HepG2 (cell line): ENCODE measurements at regions not wholly inside any gene's neighbourhood (a gene's known extent, or its start where the extent isn't known, plus 50 kb on each side); places are given as distances from the start of the nearest gene placed in this dataset.

Experiments used
- ATAC-seq: fragments of 200-7000 bp; cut with Tn5 transposase; 3 replicates; pipeline ENCODE4 v1.9.1; 2020; ENCODE audit warnings: mild to moderate bottlenecking, moderate library complexity
- BruUV-seq: library from RNA; stranded (reverse); fragments of 400-500 nt; replicated peaks from 2 replicates; lab custom pipeline; 2021; lab: Mats Ljungman, UMichigan
- CTCF ChIA-PET: fragments of 300-600 bp; formaldehyde crosslinking; extraction: SDS; loops from one replicate; lab custom pipeline; 2021; ENCODE audit warnings: low total read pairs, inconsistent platforms, low intra/inter-chr PET ratio; lab: Yijun Ruan, JAX
- POLR2A ChIA-PET: fragments of 350-600 bp; sonication (Branson Sonifier 250); formaldehyde crosslinking; loops from one replicate; lab custom pipeline; 2020; ENCODE audit warnings: antibody characterized with exemption, inconsistent platforms; lab: Yijun Ruan, JAX
- DNase-seq: peaks from one replicate; pipeline ENCODE4 v3.0.0-alpha.2; 2015; ENCODE audit warnings: low spot score
- FAIRE-seq: peaks from 3 replicates; lab custom pipeline; 2011; peaks lifted over from hg19 to GRCh38; lab: Jason Lieb, UNC
- H2AFZ ChIP-seq: one replicate; pipeline ENCODE4 v1.6.1; 2011; ENCODE audit warnings: low read length, inconsistent platforms
- H3K27ac ChIP-seq: fragments of 300-600 bp; 3 replicates; pipeline ENCODE4 v1.8.0; 2011; ENCODE audit warnings: mixed run types, mild to moderate bottlenecking, mixed read lengths, low read length, inconsistent platforms; ENCODE audit not compliant: insufficient read depth; ENCODE audit errors: extremely low read length
- H3K27me3 ChIP-seq, 2 experiments: fragments of 200-600 bp in 1 of 2; 2 replicates in 1 of 2; 3 replicates in 1 of 2; pipeline versions ENCODE4 v1.6.0 to v1.8.0; 2011; ENCODE audit warnings: low read length in 2 of 2, mild to moderate bottlenecking in 2 of 2, moderate library complexity in 2 of 2, inconsistent platforms in 1 of 2; ENCODE audit not compliant: insufficient read depth in 2 of 2, control insufficient read depth in 1 of 2
- H3K36me3 ChIP-seq, 2 experiments: fragments of 200-600 bp in 1 of 2; replicated peaks in 1 of 2; 2 replicates in 1 of 2; 3 replicates in 1 of 2; pipeline versions ENCODE4 v1.5.1 to v1.8.0; 2011; ENCODE audit warnings: low read length in 2 of 2, inconsistent platforms in 1 of 2; ENCODE audit not compliant: insufficient read depth in 2 of 2, control insufficient read depth in 1 of 2
- H3K4me1 ChIP-seq: 2 replicates; pipeline ENCODE4 v1.5.1; 2012; ENCODE audit warnings: low read length, inconsistent platforms; ENCODE audit not compliant: insufficient read depth
- H3K4me2 ChIP-seq: 2 replicates; pipeline ENCODE4 v1.6.0; 2011; ENCODE audit warnings: low read depth, low read length, inconsistent platforms
- H3K4me3 ChIP-seq, 3 experiments: fragments of 200-600 bp in 1 of 3; sonication (generic), shearing (Covaris generic) in 1 of 3; replicated peaks in 1 of 3; 2 replicates each; pipeline ENCODE4 v1.5.1; 2011 to 2016; ENCODE audit warnings: low read length in 3 of 3, inconsistent platforms in 2 of 3, low read depth in 2 of 3, mild to moderate bottlenecking in 2 of 3, control low read depth in 1 of 3, mixed read lengths in 1 of 3; ENCODE audit not compliant: insufficient read depth in 1 of 3
- H3K79me2 ChIP-seq: one replicate; pipeline ENCODE4 v1.6.1; 2011; ENCODE audit warnings: low read length, inconsistent platforms; ENCODE audit not compliant: insufficient read depth
- H3K9ac ChIP-seq: 2 replicates; pipeline ENCODE4 v1.6.0; 2011; ENCODE audit warnings: mild to moderate bottlenecking, low read depth, low read length, inconsistent platforms; ENCODE audit not compliant: insufficient read depth
- H3K9me3 ChIP-seq: 2 replicates; pipeline ENCODE4 v1.5.1; 2012; ENCODE audit warnings: mild to moderate bottlenecking, low read length
- H4K20me1 ChIP-seq: 2 replicates; pipeline ENCODE4 v1.6.0; 2011; ENCODE audit warnings: inconsistent platforms, mild to moderate bottlenecking, low read length, moderate library complexity; ENCODE audit not compliant: insufficient read depth
- CENPX ChIP-seq: sonication (generic); formaldehyde crosslinking; IDR thresholded peaks from 2 replicates; pipeline ENCODE4 v1.9.0; 2021; ENCODE audit warnings: mild to moderate bottlenecking, missing genetic modification reagents, moderate library complexity
- HNRNPUL1 ChIP-seq: fragments of 200-400 bp; formaldehyde crosslinking; IDR thresholded peaks from 2 replicates; pipeline ENCODE4 v1.6.1; 2017; ENCODE audit warnings: low read depth, mild to moderate bottlenecking, low read length, moderate library complexity
- JUN ChIP-seq: sonication (generic); formaldehyde crosslinking; IDR thresholded peaks from 2 replicates; pipeline ENCODE4 v1.4.0; 2020; ENCODE audit warnings: mild to moderate bottlenecking, missing genetic modification reagents
- NKX3-1 ChIP-seq: sonication (generic); formaldehyde crosslinking; IDR thresholded peaks from 2 replicates; pipeline ENCODE4 v1.5.0; 2020; ENCODE audit warnings: missing genetic modification reagents
- POLR2AphosphoS5 ChIP-seq: IDR thresholded peaks from 2 replicates; pipeline ENCODE4 v1.6.1; 2012; ENCODE audit warnings: low read depth, low read length
- RARA ChIP-seq: IDR thresholded peaks from 2 replicates; pipeline ENCODE4 v1.6.1; 2016; ENCODE audit warnings: missing genetic modification reagents, missing compliant biosample characterization
- REL ChIP-seq: sonication (generic); formaldehyde crosslinking; conservative IDR thresholded peaks from 2 replicates; pipeline ENCODE4 v1.8.0; 2022; ENCODE audit warnings: mild to moderate bottlenecking, missing genetic modification reagents, moderate library complexity
- RFX1 ChIP-seq: fragments of 450-650 bp; IDR thresholded peaks from 2 replicates; pipeline ENCODE4 v1.6.1; 2017
- RXRA ChIP-seq: sonication (generic); formaldehyde crosslinking; IDR thresholded peaks from 2 replicates; pipeline ENCODE4 v1.5.1; 2020; ENCODE audit warnings: missing genetic modification reagents
- ZBTB7B ChIP-seq: sonication (generic); formaldehyde crosslinking; IDR thresholded peaks from 2 replicates; pipeline ENCODE4 v1.4.0; 2020; ENCODE audit warnings: missing genetic modification reagents
- ZNF3 ChIP-seq: IDR thresholded peaks from 2 replicates; pipeline ENCODE4 v1.7.0; 2017; ENCODE audit warnings: inconsistent platforms
- ZNF362 ChIP-seq: sonication (generic); formaldehyde crosslinking; IDR thresholded peaks from 2 replicates; pipeline ENCODE4 v1.4.0; 2020; ENCODE audit warnings: missing genetic modification reagents, mild to moderate bottlenecking, borderline replicate concordance
- WGBS: methylation state at CpG from one replicate; pipeline ENCODE4 v1.1.6; 2017; ENCODE audit warnings: low lambda C conversion rate; 5-methylcytosine and 5-hydroxymethylcytosine counted together
- in situ Hi-C: cut with HindIII; loops from 2 replicates; pipeline ENCODE4 v1.10.0; 2017; ENCODE audit warnings: low pct_unique_long_range_greater_than_20kb; ENCODE audit not compliant: extremely low pct_ligation_motif_present
- intact Hi-C: fragments of 100-400 bp; cut with micrococcal nuclease; formaldehyde crosslinking; loops from one replicate; pipeline ENCODE4 v1.10.0; 2022; ENCODE audit not compliant: unreplicated experiment

GRCh38 chr9:89684912-89685636, 80.3 kb downstream of the GADD45G start:
- no peaks in the 10 kb centered on the region for H3K36me3 ChIP-seq
- intact Hi-C loops (no loop called here), in situ Hi-C loops (no loop called here)
- no peak overlapping the region for H3K9ac ChIP-seq
- peaks cover 0 to under 1% of the 10 kb centered on the region in 2 experiments; a peak in 1 of 5 replicates for H3K27me3 ChIP-seq
- peaks cover 13% of the 10 kb centered on the region; the same call in 1 of the 2 replicates for H3K4me1 ChIP-seq
- DNase-seq (no peak), ATAC-seq (no peak), FAIRE-seq (no peak)
- H3K27ac ChIP-seq: no peak overlapping the region
- H2AFZ ChIP-seq: no peak overlapping the region
- TF ChIP-seq RXRA (CRISPR knock-in tag) (no peak), JUN (CRISPR knock-in tag) (no peak), ZNF3 (CRISPR knock-in tag) (no peak), REL (CRISPR knock-in tag) (no peak), HNRNPUL1 (no peak), CENPX (CRISPR knock-in tag) (no peak), RARA (CRISPR knock-in tag) (no peak), POLR2AphosphoS5 (no peak), RFX1 (no peak), NKX3-1 (CRISPR knock-in tag) (no peak), ZNF362 (no peak), ZBTB7B (CRISPR knock-in tag) (no peak)
- BruUV-seq: no TSS peak
- ChIA-PET POLR2A (no interaction called here), CTCF (no interaction called here)
- no peak overlapping the region for H3K4me3 ChIP-seq
- WGBS: 58% methylated on average over 10 of the region's 18 CpGs
- H3K9me3 ChIP-seq: no peaks in the 10 kb centered on the region
- no peaks in the 10 kb centered on the region for H4K20me1 ChIP-seq
- no peak overlapping the region for H3K4me2 ChIP-seq
- H3K79me2 ChIP-seq: no peaks in the 10 kb centered on the region
